ENCODE measurements at regions not wholly inside any gene's neighbourhood (a gene's known extent, or its start where the extent isn't known, plus 50 kb on each side); places are given as distances from the start of the nearest gene placed in this dataset.
"Not testable (repeated sequence)": the region's sequence is repeated elsewhere in the genome, so short reads cannot be mapped to it uniquely, and the experiment has no call there.

DNA sequence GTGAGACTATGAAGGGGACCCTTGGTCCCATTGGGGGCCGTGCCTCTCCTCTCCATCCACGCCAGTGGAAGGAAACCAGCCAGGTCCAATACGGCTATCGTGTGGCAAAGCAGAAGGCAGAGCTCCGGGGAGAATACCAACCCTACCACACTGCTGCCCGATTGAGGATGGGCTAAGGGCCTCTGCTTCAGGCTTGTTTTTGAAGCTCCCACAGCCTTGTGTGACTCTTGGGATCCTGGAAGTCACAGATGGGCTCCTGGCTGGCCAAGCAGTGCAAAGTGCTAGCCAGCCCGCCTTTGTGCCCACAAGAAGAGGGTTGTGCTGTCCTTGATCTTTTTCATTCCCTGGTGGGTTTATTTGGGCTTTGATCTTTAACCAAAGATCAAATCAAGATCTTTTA lies 70.6 kb upstream of the ID2 start:
- intact Hi-C loops (cut with DNase I): no loop called here
- no peak overlapping the region for H3K27ac ChIP-seq
- H3K4me1 ChIP-seq: peaks cover 0 to 5% (median 0%) of the 10 kb centered on the region in 3 donors
- no peaks in the 10 kb centered on the region for H3K36me3 ChIP-seq
- no peak for TF ChIP-seq POLR2A (IDR thresholded peaks at IDR 0.05)
- TF ChIP-seq, protein P1, sequence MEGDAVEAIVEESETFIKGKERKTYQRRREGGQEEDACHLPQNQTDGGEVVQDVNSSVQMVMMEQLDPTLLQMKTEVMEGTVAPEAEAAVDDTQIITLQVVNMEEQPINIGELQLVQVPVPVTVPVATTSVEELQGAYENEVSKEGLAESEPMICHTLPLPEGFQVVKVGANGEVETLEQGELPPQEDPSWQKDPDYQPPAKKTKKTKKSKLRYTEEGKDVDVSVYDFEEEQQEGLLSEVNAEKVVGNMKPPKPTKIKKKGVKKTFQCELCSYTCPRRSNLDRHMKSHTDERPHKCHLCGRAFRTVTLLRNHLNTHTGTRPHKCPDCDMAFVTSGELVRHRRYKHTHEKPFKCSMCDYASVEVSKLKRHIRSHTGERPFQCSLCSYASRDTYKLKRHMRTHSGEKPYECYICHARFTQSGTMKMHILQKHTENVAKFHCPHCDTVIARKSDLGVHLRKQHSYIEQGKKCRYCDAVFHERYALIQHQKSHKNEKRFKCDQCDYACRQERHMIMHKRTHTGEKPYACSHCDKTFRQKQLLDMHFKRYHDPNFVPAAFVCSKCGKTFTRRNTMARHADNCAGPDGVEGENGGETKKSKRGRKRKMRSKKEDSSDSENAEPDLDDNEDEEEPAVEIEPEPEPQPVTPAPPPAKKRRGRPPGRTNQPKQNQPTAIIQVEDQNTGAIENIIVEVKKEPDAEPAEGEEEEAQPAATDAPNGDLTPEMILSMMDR (IDR thresholded peaks at IDR 0.05): no peak
- peaks cover 0 to 5% (median 0%) of the 10 kb centered on the region in 4 donors for H3K27me3 ChIP-seq
- H3K9me3 ChIP-seq: no peaks in the 10 kb centered on the region
- no peak for DNase-seq
- 77 to 94% methylated on average over 6 to 7 of the region's 7 CpGs for WGBS, 2 donors
- H3K4me3 ChIP-seq: no peak overlapping the region

DNA sequence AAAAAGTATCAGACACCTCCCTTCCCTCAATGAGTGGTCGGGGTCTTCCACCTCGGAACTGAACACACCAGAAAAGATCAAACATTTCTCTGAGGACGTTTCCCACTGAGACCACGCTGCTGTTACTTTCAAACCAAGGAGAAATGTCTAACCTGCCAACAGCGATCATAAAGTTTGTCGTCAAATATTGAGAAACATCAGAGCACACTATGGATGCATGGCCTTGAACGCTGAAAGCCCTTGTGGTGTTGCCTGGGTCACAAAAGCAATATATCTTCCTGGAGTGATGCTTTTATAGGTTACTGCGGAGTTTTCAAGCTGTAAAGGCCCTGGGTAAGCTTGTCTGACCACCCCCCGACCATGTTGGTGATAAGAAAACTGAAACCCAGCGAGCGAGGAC lies 70.2 kb upstream of the ID2 start:
- 70 to 85% methylated on average over 11 of the region's 11 CpGs for WGBS, 2 donors
- H3K36me3 ChIP-seq: no peaks in the 10 kb centered on the region

GRCh38 chr2:8612734-8613179 lies 69.1 kb upstream of the ID2 start:
- Histone ChIP-seq H3K4me3 (no peak overlapping the region), H3K27me3 (peaks cover 0 to 5% (median 0%) of the 10 kb centered on the region in 4 donors), H3K9me3 (no peaks in the 10 kb centered on the region), H3K36me3 (no peaks in the 10 kb centered on the region), H3K4me1 (peaks cover 0 to 5% (median 0%) of the 10 kb centered on the region in 3 donors), H3K27ac (no peak overlapping the region)
- no peak for TF ChIP-seq POLR2A (IDR thresholded peaks at IDR 0.05)
- no peak for DNase-seq
- WGBS, 2 donors: 68 to 87% methylated on average over 2 to 7 of the region's 7 CpGs
- intact Hi-C loops (cut with DNase I): no loop called here

More for the DNA sequence above, 70.2 kb upstream of the ID2 start:
- Histone ChIP-seq H3K4me3 (no peak overlapping the region), H3K9me3 (no peaks in the 10 kb centered on the region), H3K27ac (no peak overlapping the region), H3K4me1 (peaks cover 0 to 5% (median 0%) of the 10 kb centered on the region in 3 donors), H3K27me3 (peaks cover 0 to 5% (median 0%) of the 10 kb centered on the region in 4 donors)
- no peak for TF ChIP-seq POLR2A (IDR thresholded peaks at IDR 0.05)
- TF ChIP-seq, protein P1 (IDR thresholded peaks at IDR 0.05): no peak
- DNase-seq: no peak
- intact Hi-C loops (cut with DNase I): no loop called here

- WGBS, 2 donors: 86 to 92% methylated on average over 4 to 5 of the region's 8 CpGs
Measured at GRCh38 chr2:8613207-8613999, 68.5 kb upstream of the ID2 start.

GRCh38 chr2:8614646-8615045 lies 67.2 kb upstream of the ID2 start:
- intact Hi-C loops (cut with DNase I): no loop called here
- 48 to 75% methylated on average over 3 to 4 of the region's 4 CpGs for WGBS, 2 donors
- no peak for DNase-seq

More at GRCh38 chr2:8613207-8613999, 68.5 kb upstream of the ID2 start:
- H3K4me1 ChIP-seq; H3K4me3 ChIP-seq; H3K9me3 ChIP-seq; H3K27ac ChIP-seq; H3K36me3 ChIP-seq; intact Hi-C loops (cut with DNase I); DNase-seq; H3K27me3 ChIP-seq: not testable (repeated sequence)

GRCh38 chr2:8615252-8615575 lies 66.6 kb upstream of the ID2 start:
- H3K27ac ChIP-seq: no peak overlapping the region
- 89 to 92% methylated on average over 6 of the region's 6 CpGs for WGBS, 2 donors
- TF ChIP-seq, protein P1 (IDR thresholded peaks at IDR 0.05): no peak
- TF ChIP-seq POLR2A (IDR thresholded peaks at IDR 0.05): no peak

More at GRCh38 chr2:8614646-8615045, 67.2 kb upstream of the ID2 start:
- TF ChIP-seq, protein P1 (IDR thresholded peaks at IDR 0.05): no peak
- no peak for TF ChIP-seq POLR2A (IDR thresholded peaks at IDR 0.05)
- Histone ChIP-seq H3K9me3 (no peaks in the 10 kb centered on the region), H3K36me3 (no peaks in the 10 kb centered on the region), H3K4me3 (no peak overlapping the region), H3K27ac (no peak overlapping the region), H3K4me1 (no peaks in the 10 kb centered on the region), H3K27me3 (peaks cover 0 to 9% (median 0%) of the 10 kb centered on the region in 4 donors)

More at GRCh38 chr2:8615252-8615575, 66.6 kb upstream of the ID2 start:
- Histone ChIP-seq H3K27me3 (peaks cover 0 to 9% (median 0%) of the 10 kb centered on the region in 4 donors), H3K4me1 (no peaks in the 10 kb centered on the region), H3K4me3 (no peak overlapping the region), H3K36me3 (no peaks in the 10 kb centered on the region), H3K9me3 (no peaks in the 10 kb centered on the region)
- intact Hi-C loops (cut with DNase I): no loop called here
- no peak for DNase-seq
